ENCODE measurements at regions not wholly inside any gene's neighbourhood (a gene's known extent, or its start where the extent isn't known, plus 50 kb on each side); places are given as distances from the start of the nearest gene placed in this dataset.

DNA sequence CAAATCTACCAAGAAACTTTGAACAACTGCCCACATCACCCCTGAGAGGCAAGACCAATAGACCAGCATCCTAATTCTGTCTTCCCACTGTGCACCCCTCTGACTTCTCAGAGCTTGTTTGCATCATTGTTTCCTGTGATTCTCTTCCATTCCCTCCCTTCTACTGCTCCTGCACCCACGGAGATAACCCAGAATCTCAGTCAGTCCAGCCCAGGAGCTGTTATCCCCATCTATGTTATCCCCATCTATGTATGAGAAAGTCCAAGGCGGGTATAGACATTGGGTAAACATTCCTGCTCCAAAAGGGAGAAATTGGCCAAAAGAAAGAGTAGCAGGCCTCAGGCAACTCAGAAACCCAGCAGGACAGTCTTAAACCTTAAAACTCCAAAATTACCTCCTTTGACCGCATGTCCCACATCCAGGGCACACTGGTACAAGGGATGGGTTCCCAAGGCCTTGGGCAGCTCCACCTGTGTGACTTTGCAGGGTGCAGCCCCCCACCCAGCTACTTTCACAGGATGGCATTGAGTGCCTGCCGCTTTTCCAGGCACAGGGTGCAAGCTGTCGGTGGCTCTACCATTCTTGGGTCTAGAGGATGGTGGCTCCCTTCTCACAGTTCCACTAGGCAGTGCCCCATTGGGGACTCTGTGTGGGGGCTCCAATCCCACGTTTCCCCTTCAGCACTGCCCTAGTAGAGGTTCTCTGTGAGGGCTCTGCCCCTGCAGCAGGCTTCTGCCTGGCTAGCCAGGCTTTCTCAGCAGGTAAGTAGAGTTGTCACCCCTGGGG is 414.8 kb downstream of the NPHP4 start (continued):
- TF ChIP-seq, protein P1, sequence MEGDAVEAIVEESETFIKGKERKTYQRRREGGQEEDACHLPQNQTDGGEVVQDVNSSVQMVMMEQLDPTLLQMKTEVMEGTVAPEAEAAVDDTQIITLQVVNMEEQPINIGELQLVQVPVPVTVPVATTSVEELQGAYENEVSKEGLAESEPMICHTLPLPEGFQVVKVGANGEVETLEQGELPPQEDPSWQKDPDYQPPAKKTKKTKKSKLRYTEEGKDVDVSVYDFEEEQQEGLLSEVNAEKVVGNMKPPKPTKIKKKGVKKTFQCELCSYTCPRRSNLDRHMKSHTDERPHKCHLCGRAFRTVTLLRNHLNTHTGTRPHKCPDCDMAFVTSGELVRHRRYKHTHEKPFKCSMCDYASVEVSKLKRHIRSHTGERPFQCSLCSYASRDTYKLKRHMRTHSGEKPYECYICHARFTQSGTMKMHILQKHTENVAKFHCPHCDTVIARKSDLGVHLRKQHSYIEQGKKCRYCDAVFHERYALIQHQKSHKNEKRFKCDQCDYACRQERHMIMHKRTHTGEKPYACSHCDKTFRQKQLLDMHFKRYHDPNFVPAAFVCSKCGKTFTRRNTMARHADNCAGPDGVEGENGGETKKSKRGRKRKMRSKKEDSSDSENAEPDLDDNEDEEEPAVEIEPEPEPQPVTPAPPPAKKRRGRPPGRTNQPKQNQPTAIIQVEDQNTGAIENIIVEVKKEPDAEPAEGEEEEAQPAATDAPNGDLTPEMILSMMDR (IDR thresholded peaks at IDR 0.05; ENCODE audit: low read depth, low read length, missing input control): no peak

DNA sequence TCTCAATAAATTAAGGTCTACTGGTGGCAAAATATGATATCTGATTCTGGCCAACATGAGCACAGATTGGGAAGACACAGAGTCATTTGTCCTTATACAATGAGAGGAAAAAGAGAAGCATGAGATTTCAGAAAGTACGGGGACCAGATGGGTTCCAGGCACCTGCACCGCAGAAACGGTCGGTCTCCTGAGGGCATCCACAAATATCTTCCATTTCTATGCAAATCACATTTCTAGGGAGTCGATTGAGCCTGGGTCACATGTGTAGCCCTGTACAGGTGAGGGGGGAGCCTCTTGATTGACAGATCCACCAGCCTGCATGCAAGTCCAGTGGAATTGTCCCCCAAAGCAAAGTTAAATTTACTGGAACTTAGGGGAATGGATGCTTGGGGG is 415.6 kb downstream of the NPHP4 start:
- peaks cover 0 to 3% (median 0%) of the 10 kb centered on the region in 4 donors for H3K27me3 ChIP-seq (ENCODE audit: control insufficient read depth in 4 of 4, insufficient read depth in 4 of 4, low read length in 3 of 4)
- H3K4me3 ChIP-seq (ENCODE audit: low read depth in 1 of 3, low read length in 3 of 3): no peak overlapping the region
- TF ChIP-seq, protein P2, sequence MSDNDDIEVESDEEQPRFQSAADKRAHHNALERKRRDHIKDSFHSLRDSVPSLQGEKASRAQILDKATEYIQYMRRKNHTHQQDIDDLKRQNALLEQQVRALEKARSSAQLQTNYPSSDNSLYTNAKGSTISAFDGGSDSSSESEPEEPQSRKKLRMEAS (IDR thresholded peaks at IDR 0.05): no peak
- TF ChIP-seq, protein P3, sequence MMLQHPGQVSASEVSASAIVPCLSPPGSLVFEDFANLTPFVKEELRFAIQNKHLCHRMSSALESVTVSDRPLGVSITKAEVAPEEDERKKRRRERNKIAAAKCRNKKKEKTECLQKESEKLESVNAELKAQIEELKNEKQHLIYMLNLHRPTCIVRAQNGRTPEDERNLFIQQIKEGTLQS (IDR thresholded peaks at IDR 0.05): no peak
- no peak for TF ChIP-seq GABPA (IDR thresholded peaks at IDR 0.05 in 1 of 2, conservative IDR thresholded peaks at IDR 0.05 in 1 of 2)
- no peak for TF ChIP-seq FOXA2 (IDR thresholded peaks at IDR 0.05)
- no peak for TF ChIP-seq HNF4A (conservative IDR thresholded peaks at IDR 0.05)
- TF ChIP-seq FOXA1 (IDR thresholded peaks at IDR 0.05): no peak
- TF ChIP-seq, protein P1 (IDR thresholded peaks at IDR 0.05; ENCODE audit: low read depth, low read length, missing input control): no peak
- no peak for TF ChIP-seq EGR1 (IDR thresholded peaks at IDR 0.05; ENCODE audit: low read depth in 2 of 2)
- no peak for TF ChIP-seq YY1 (IDR thresholded peaks at IDR 0.05)
- no peak for TF ChIP-seq RXRA (IDR thresholded peaks at IDR 0.05)
- no peak for TF ChIP-seq HNF4G (IDR thresholded peaks at IDR 0.05)
- TF ChIP-seq JUND (IDR thresholded peaks at IDR 0.05): no peak
- no peak overlapping the region for H3K27ac ChIP-seq (ENCODE audit: low read depth in 1 of 2, low read length in 2 of 2)
- H3K36me3 ChIP-seq (ENCODE audit: control insufficient read depth in 4 of 4, insufficient read depth in 3 of 4, low read depth in 1 of 4, low read length in 3 of 4): no peaks in the 10 kb centered on the region
- H3K4me1 ChIP-seq (ENCODE audit: control insufficient read depth in 4 of 4, insufficient read depth in 4 of 4, low read length in 3 of 4): no peaks in the 10 kb centered on the region
- 84% methylated on average over 5 of the region's 5 CpGs for WGBS
- H3K9me3 ChIP-seq (ENCODE audit: control insufficient read depth in 4 of 4, low read length in 3 of 4): peaks cover 0 to 2% (median 0%) of the 10 kb centered on the region in 4 donors
- no peak overlapping the region for H3K9ac ChIP-seq (ENCODE audit: low read depth in 1 of 2, low read length in 2 of 2)
- DNase-seq (ENCODE audit: low spot score): no peak

DNA sequence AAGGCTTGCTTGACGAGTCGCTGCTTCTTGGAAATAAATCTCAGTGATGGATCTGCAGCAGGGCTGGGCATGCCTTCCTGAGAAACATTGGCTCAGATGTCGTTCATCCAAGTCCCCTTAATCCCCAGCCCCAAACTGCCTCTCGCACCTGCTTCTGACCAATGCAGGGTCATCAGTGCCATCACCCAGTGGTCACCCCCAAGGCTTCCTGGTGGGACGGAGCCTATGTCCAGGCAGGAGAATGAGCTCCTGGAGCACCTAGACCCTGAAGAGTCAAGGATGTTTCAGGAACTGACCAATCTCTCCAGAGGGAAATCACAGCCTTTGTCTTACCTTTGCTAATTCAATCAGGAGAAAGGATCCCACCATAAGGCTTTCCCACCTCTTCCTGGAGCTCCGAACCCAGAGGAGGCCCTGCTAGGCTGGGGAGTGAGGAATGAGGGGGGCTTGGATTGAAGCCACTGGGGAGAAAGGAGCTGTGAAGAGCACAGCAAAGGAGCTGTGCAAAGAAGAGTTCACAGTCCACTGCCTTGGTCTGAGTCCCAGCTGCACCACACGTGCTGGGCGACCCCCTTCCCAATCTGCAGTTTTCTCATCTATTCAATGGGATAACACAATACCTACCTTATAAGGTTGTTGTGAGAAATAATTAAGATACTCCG is 416.1 kb downstream of the NPHP4 start:
- DNase-seq (ENCODE audit: low spot score): no peak
- Histone ChIP-seq H3K4me1 (ENCODE audit: control insufficient read depth in 4 of 4, insufficient read depth in 4 of 4, low read length in 3 of 4) (no peaks in the 10 kb centered on the region), H3K9me3 (ENCODE audit: control insufficient read depth in 4 of 4, low read length in 3 of 4) (peaks cover 0 to 7% (median 0%) of the 10 kb centered on the region in 4 donors), H3K9ac (ENCODE audit: low read depth in 1 of 2, low read length in 2 of 2) (no peak overlapping the region), H3K36me3 (ENCODE audit: control insufficient read depth in 4 of 4, insufficient read depth in 3 of 4, low read depth in 1 of 4, low read length in 3 of 4) (no peaks in the 10 kb centered on the region), H3K27ac (ENCODE audit: low read depth in 1 of 2, low read length in 2 of 2) (no peak overlapping the region), H3K27me3 (ENCODE audit: control insufficient read depth in 4 of 4, insufficient read depth in 4 of 4, low read length in 3 of 4) (peaks cover 0 to 3% (median 0%) of the 10 kb centered on the region in 4 donors), H3K4me3 (ENCODE audit: low read depth in 1 of 3, low read length in 3 of 3) (no peak overlapping the region)
- no peak for TF ChIP-seq RAD21 (IDR thresholded peaks at IDR 0.05)
- TF ChIP-seq, protein P4, sequence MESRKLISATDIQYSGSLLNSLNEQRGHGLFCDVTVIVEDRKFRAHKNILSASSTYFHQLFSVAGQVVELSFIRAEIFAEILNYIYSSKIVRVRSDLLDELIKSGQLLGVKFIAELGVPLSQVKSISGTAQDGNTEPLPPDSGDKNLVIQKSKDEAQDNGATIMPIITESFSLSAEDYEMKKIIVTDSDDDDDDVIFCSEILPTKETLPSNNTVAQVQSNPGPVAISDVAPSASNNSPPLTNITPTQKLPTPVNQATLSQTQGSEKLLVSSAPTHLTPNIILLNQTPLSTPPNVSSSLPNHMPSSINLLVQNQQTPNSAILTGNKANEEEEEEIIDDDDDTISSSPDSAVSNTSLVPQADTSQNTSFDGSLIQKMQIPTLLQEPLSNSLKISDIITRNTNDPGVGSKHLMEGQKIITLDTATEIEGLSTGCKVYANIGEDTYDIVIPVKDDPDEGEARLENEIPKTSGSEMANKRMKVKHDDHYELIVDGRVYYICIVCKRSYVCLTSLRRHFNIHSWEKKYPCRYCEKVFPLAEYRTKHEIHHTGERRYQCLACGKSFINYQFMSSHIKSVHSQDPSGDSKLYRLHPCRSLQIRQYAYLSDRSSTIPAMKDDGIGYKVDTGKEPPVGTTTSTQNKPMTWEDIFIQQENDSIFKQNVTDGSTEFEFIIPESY (IDR thresholded peaks at IDR 0.05): no peak
- WGBS: 61% methylated on average over 9 of the region's 9 CpGs
